ENCODE measurements at regions not wholly inside any gene's neighbourhood (a gene's known extent, or its start where the extent isn't known, plus 50 kb on each side); places are given as distances from the start of the nearest gene placed in this dataset.

GRCh38 chr5:101950019-101950418 lies 346.1 kb downstream of the SLCO4C1 start:
- H3K4me2 ChIP-seq (ENCODE audit: low read length): no peak overlapping the region
- no peaks in the 10 kb centered on the region for H3K79me2 ChIP-seq
- no peaks in the 10 kb centered on the region for H3K36me3 ChIP-seq (ENCODE audit: control insufficient read depth, insufficient read depth, low read length)
- no peaks in the 10 kb centered on the region for H3K9me3 ChIP-seq (ENCODE audit: control insufficient read depth, low read length)
- H2AFZ ChIP-seq: no peak overlapping the region
- no peak overlapping the region for H3K27ac ChIP-seq
- H3K4me1 ChIP-seq: no peaks in the 10 kb centered on the region
- TF ChIP-seq, protein P1, sequence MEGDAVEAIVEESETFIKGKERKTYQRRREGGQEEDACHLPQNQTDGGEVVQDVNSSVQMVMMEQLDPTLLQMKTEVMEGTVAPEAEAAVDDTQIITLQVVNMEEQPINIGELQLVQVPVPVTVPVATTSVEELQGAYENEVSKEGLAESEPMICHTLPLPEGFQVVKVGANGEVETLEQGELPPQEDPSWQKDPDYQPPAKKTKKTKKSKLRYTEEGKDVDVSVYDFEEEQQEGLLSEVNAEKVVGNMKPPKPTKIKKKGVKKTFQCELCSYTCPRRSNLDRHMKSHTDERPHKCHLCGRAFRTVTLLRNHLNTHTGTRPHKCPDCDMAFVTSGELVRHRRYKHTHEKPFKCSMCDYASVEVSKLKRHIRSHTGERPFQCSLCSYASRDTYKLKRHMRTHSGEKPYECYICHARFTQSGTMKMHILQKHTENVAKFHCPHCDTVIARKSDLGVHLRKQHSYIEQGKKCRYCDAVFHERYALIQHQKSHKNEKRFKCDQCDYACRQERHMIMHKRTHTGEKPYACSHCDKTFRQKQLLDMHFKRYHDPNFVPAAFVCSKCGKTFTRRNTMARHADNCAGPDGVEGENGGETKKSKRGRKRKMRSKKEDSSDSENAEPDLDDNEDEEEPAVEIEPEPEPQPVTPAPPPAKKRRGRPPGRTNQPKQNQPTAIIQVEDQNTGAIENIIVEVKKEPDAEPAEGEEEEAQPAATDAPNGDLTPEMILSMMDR (IDR thresholded peaks at IDR 0.05): no peak
- H3K9ac ChIP-seq: no peak overlapping the region
- H3K4me3 ChIP-seq (ENCODE audit: low read depth, low read length): no peak overlapping the region
- no peaks in the 10 kb centered on the region for H3K27me3 ChIP-seq (ENCODE audit: control insufficient read depth, insufficient read depth, low read length)

GRCh38 chr5:101948615-101949014 lies 347.5 kb downstream of the SLCO4C1 start:
- no peak overlapping the region for H3K27ac ChIP-seq
- no peaks in the 10 kb centered on the region for H3K9me3 ChIP-seq (ENCODE audit: control insufficient read depth, low read length)
- TF ChIP-seq, protein P1 (IDR thresholded peaks at IDR 0.05): no peak
- no peaks in the 10 kb centered on the region for H3K36me3 ChIP-seq (ENCODE audit: control insufficient read depth, insufficient read depth, low read length)
- no peaks in the 10 kb centered on the region for H3K27me3 ChIP-seq (ENCODE audit: control insufficient read depth, insufficient read depth, low read length)
- H3K9ac ChIP-seq: no peak overlapping the region
- H3K4me2 ChIP-seq (ENCODE audit: low read length): no peak overlapping the region
- H3K4me3 ChIP-seq (ENCODE audit: low read depth, low read length): no peak overlapping the region
- no peak overlapping the region for H2AFZ ChIP-seq
- H3K79me2 ChIP-seq: no peaks in the 10 kb centered on the region
- no peaks in the 10 kb centered on the region for H3K4me1 ChIP-seq

DNA sequence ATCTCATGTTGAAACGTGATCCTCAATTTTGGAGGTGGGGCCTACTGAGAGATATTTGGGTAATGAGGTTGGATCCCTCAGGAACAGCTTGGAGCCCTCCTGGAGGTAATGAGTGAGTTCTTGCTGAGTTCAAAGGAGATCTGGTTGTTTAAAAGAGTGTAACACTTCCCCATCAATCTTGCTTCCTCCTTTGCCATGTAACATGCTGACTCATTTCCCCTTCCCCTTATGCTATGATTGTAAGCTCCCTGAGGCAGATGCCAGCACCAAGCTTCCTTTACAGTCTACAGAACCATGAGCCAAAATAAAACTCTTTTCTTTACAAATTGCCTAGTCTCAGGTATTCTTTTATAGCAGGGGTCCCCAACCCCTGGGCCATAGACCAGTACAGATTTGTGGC lies 352.3 kb downstream of the SLCO4C1 start:
- Histone ChIP-seq H3K27ac (no peak overlapping the region), H3K36me3 (ENCODE audit: control insufficient read depth, insufficient read depth, low read length) (no peaks in the 10 kb centered on the region), H3K4me1 (no peaks in the 10 kb centered on the region)

GRCh38 chr5:101942321-101942882 lies 353.7 kb downstream of the SLCO4C1 start:
- no peaks in the 10 kb centered on the region for H3K36me3 ChIP-seq (ENCODE audit: control insufficient read depth, insufficient read depth, low read length)
- no peak overlapping the region for H3K9ac ChIP-seq
- no peaks in the 10 kb centered on the region for H3K9me3 ChIP-seq (ENCODE audit: control insufficient read depth, low read length)
- no peak overlapping the region for H3K4me2 ChIP-seq (ENCODE audit: low read length)
- TF ChIP-seq, protein P1 (IDR thresholded peaks at IDR 0.05): no peak
- no peaks in the 10 kb centered on the region for H3K27me3 ChIP-seq (ENCODE audit: control insufficient read depth, insufficient read depth, low read length)
- no peaks in the 10 kb centered on the region for H3K79me2 ChIP-seq
- no peak overlapping the region for H2AFZ ChIP-seq
- no peak overlapping the region for H3K4me3 ChIP-seq (ENCODE audit: low read depth, low read length)
- no peak overlapping the region for H3K27ac ChIP-seq
- H3K4me1 ChIP-seq: no peaks in the 10 kb centered on the region

More for the DNA sequence above, 352.3 kb downstream of the SLCO4C1 start:
- no peaks in the 10 kb centered on the region for H3K79me2 ChIP-seq
- H3K4me2 ChIP-seq (ENCODE audit: low read length): no peak overlapping the region
- no peak overlapping the region for H3K9ac ChIP-seq
- H3K27me3 ChIP-seq (ENCODE audit: control insufficient read depth, insufficient read depth, low read length): no peaks in the 10 kb centered on the region
- H3K4me3 ChIP-seq (ENCODE audit: low read depth, low read length): no peak overlapping the region
- TF ChIP-seq, protein P1 (IDR thresholded peaks at IDR 0.05): no peak
- no peaks in the 10 kb centered on the region for H3K9me3 ChIP-seq (ENCODE audit: control insufficient read depth, low read length)
- H2AFZ ChIP-seq: no peak overlapping the region

GRCh38 chr5:101937041-101937440 lies 359.0 kb downstream of the SLCO4C1 start:
- TF ChIP-seq, protein P1 (IDR thresholded peaks at IDR 0.05): no peak
- Histone ChIP-seq H3K79me2 (no peaks in the 10 kb centered on the region), H3K4me3 (ENCODE audit: low read depth, low read length) (no peak overlapping the region), H2AFZ (no peak overlapping the region), H3K4me1 (no peaks in the 10 kb centered on the region), H3K9me3 (ENCODE audit: control insufficient read depth, low read length) (no peaks in the 10 kb centered on the region), H3K27ac (no peak overlapping the region), H3K9ac (no peak overlapping the region), H3K4me2 (ENCODE audit: low read length) (no peak overlapping the region), H3K36me3 (ENCODE audit: control insufficient read depth, insufficient read depth, low read length) (no peaks in the 10 kb centered on the region), H3K27me3 (ENCODE audit: control insufficient read depth, insufficient read depth, low read length) (no peaks in the 10 kb centered on the region)
